Nephron progenitor cell (in vitro differentiated cells): ENCODE measurements at regions not wholly inside any gene's neighbourhood (a gene's known extent, or its start where the extent isn't known, plus 50 kb on each side); places are given as distances from the start of the nearest gene placed in this dataset.
A peak's percentile ranks its signal among the peaks of the same experiment; 100 is the strongest.

Experiments
- DNase-seq: peaks from one replicate; pipeline ENCODE4 v3.0.0; 2021
- H3K27ac Mint-ChIP-seq: 2 replicates; pipeline ENCODE4 v1.8.0; 2021; ENCODE audit warnings: mild to moderate bottlenecking, moderate library complexity, mixed read lengths
- H3K27me3 Mint-ChIP-seq: 2 replicates; pipeline ENCODE4 v1.8.0; 2021; ENCODE audit warnings: mild to moderate bottlenecking, low read depth, mixed read lengths; ENCODE audit not compliant: poor library complexity
- H3K36me3 Mint-ChIP-seq: 2 replicates; pipeline ENCODE4 v1.8.0; 2021; ENCODE audit warnings: low read depth, mixed read lengths
- H3K4me1 Mint-ChIP-seq: 2 replicates; pipeline ENCODE4 v1.8.0; 2021; ENCODE audit warnings: mixed read lengths
- H3K4me3 Mint-ChIP-seq: 2 replicates; pipeline ENCODE4 v1.8.0; 2021; ENCODE audit warnings: mild to moderate bottlenecking, moderate library complexity, mixed read lengths
- H3K9me3 Mint-ChIP-seq: 2 replicates; pipeline ENCODE4 v1.8.0; 2021; ENCODE audit warnings: mild to moderate bottlenecking, moderate library complexity, mixed read lengths
- TF ChIP-seq, protein P1 (sequence below): fragments of 200-600 bp; sonication (generic); IDR thresholded peaks from 2 replicates; pipeline ENCODE4 v1.5.0; 2021; ENCODE audit warnings: antibody characterized with exemption

- TF ChIP-seq, protein P1, sequence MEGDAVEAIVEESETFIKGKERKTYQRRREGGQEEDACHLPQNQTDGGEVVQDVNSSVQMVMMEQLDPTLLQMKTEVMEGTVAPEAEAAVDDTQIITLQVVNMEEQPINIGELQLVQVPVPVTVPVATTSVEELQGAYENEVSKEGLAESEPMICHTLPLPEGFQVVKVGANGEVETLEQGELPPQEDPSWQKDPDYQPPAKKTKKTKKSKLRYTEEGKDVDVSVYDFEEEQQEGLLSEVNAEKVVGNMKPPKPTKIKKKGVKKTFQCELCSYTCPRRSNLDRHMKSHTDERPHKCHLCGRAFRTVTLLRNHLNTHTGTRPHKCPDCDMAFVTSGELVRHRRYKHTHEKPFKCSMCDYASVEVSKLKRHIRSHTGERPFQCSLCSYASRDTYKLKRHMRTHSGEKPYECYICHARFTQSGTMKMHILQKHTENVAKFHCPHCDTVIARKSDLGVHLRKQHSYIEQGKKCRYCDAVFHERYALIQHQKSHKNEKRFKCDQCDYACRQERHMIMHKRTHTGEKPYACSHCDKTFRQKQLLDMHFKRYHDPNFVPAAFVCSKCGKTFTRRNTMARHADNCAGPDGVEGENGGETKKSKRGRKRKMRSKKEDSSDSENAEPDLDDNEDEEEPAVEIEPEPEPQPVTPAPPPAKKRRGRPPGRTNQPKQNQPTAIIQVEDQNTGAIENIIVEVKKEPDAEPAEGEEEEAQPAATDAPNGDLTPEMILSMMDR, result no peak
- Mint-ChIP-seq H3K36me3 (peaks cover 3% of the 10 kb centered on the region), H3K4me3 (no peak overlapping the region), H3K9me3 (peaks cover 9% of the 10 kb centered on the region), H3K27me3 (peaks cover 7% of the 10 kb centered on the region), H3K27ac (no peak overlapping the region), H3K4me1 (peaks cover 23% of the 10 kb centered on the region)
- DNase-seq, result no peak
These were observed 338.1 kb upstream of the ADAMTS16 start for GRCh38 chr5:4802044-4802443.

DNA sequence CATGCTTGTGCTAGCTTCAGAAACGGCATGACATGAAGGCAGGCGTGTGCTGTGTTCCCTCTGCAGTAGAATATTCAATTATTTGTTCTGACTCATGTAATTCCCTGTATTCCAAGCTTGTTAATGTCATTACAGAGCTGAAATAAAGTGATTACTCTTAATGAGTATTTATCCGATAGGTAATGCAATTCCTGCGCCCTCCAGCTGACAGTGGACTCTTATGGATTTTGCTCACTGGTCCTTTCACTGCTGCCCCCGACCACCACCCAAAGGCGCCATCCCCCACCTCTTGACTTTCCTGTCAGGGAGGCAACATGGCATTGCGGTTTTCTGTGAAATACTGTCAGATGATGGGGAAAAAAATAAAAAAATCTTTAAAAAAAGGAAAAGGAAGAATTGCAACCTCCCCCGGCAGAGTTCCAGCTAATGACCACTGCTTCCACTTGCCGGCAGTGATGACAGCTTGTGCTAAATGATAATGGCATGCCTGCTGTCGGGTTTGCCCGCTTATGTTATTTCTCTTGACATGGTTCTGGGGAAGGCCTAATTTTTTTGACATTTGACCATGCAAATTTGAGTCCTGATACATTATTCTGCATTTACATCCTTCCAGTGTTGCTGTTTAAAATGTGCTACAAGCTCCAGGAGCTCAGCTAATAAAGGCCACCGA lies 335.3 kb upstream of the ADAMTS16 start:
- Mint-ChIP-seq H3K4me1 (peaks cover 23% of the 10 kb centered on the region), H3K27ac (no peak overlapping the region)
- TF ChIP-seq, protein P1, result no peak

DNA sequence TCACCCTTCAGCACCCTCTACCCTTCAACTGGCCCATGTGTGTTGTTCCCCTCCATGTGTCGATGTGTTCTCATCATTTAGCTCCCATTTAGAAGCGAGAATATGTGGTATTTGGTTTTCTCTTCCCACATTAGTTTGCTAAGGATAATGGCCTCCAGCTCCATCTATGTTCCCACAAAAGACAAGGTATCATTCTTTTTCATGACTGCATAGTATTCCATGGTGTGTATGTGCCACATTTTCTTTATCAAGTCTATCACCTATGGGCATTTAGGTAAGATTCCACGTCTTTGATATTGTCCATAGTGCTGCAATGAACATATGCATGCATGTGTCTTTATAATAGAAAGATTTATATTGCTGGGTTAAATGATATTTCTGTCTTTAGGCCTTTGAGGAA lies 325.1 kb upstream of the ADAMTS16 start:
- no peak overlapping the region for H3K4me3 Mint-ChIP-seq
- H3K27ac Mint-ChIP-seq, result no peak overlapping the region
- no peak for DNase-seq
- no peaks in the 10 kb centered on the region for H3K36me3 Mint-ChIP-seq
- H3K9me3 Mint-ChIP-seq, result peaks cover 28% of the 10 kb centered on the region
- TF ChIP-seq, protein P1, result no peak
- H3K4me1 Mint-ChIP-seq, result peaks cover 23% of the 10 kb centered on the region
- peaks cover 8% of the 10 kb centered on the region for H3K27me3 Mint-ChIP-seq

More for the DNA sequence above, 335.3 kb upstream of the ADAMTS16 start:
- peaks cover 3% of the 10 kb centered on the region for H3K36me3 Mint-ChIP-seq
- no peak for DNase-seq
- peaks cover 13% of the 10 kb centered on the region for H3K9me3 Mint-ChIP-seq
- no peak overlapping the region for H3K4me3 Mint-ChIP-seq
- peaks cover 7% of the 10 kb centered on the region for H3K27me3 Mint-ChIP-seq

GRCh38 chr5:4817767-4818166 lies 322.4 kb upstream of the ADAMTS16 start:
- Mint-ChIP-seq H3K4me3 (peak overlapping the region; percentile 25), H3K4me1 (peaks cover 23% of the 10 kb centered on the region), H3K36me3 (no peaks in the 10 kb centered on the region), H3K27me3 (peaks cover 8% of the 10 kb centered on the region), H3K9me3 (peaks cover 34% of the 10 kb centered on the region), H3K27ac (peak overlapping the region; percentile 92)
- peak; percentile 24 for DNase-seq
- TF ChIP-seq, protein P1, result no peak

- H3K36me3 Mint-ChIP-seq, result no peaks in the 10 kb centered on the region
- no peak for DNase-seq
- H3K27ac Mint-ChIP-seq, result peak overlapping the region; percentile 10
- H3K9me3 Mint-ChIP-seq, result peaks cover 2% of the 10 kb centered on the region
- peaks cover 5% of the 10 kb centered on the region for H3K4me1 Mint-ChIP-seq
- TF ChIP-seq, protein P1, result no peak
- H3K4me3 Mint-ChIP-seq, result no peak overlapping the region
- H3K27me3 Mint-ChIP-seq, result peaks cover 3% of the 10 kb centered on the region
These were observed 308.8 kb upstream of the ADAMTS16 start for GRCh38 chr5:4831325-4831724.

GRCh38 chr5:4832471-4832870 lies 307.7 kb upstream of the ADAMTS16 start:
- no peak for DNase-seq
- peaks cover 5% of the 10 kb centered on the region for H3K4me1 Mint-ChIP-seq
- no peak overlapping the region for H3K4me3 Mint-ChIP-seq
- TF ChIP-seq, protein P1, result no peak
- H3K27ac Mint-ChIP-seq, result no peak overlapping the region
- H3K9me3 Mint-ChIP-seq, result no peaks in the 10 kb centered on the region
- no peaks in the 10 kb centered on the region for H3K27me3 Mint-ChIP-seq
- H3K36me3 Mint-ChIP-seq, result no peaks in the 10 kb centered on the region
